NCI-H82 (cell line): ENCODE measurements at regions not wholly inside any gene's neighbourhood (a gene's known extent, or its start where the extent isn't known, plus 50 kb on each side); places are given as distances from the start of the nearest gene placed in this dataset.
A peak's percentile ranks its signal among the peaks of the same experiment; 100 is the strongest.
"Not testable (repeated sequence)": the region's sequence is repeated elsewhere in the genome, so short reads cannot be mapped to it uniquely, and the experiment has no call there.

ENCODE experiments used
- DNase-seq: peaks from one replicate; lab custom pipeline; 2025; lab: John Stamatoyannopoulos, UW

- no peak for DNase-seq
Measured at GRCh38 chr4:19039816-19040215, 1018.3 kb upstream of the LCORL start.

- DNase-seq: no peak
Measured at GRCh38 chr4:19038231-19038630, 1016.7 kb upstream of the LCORL start.

DNA sequence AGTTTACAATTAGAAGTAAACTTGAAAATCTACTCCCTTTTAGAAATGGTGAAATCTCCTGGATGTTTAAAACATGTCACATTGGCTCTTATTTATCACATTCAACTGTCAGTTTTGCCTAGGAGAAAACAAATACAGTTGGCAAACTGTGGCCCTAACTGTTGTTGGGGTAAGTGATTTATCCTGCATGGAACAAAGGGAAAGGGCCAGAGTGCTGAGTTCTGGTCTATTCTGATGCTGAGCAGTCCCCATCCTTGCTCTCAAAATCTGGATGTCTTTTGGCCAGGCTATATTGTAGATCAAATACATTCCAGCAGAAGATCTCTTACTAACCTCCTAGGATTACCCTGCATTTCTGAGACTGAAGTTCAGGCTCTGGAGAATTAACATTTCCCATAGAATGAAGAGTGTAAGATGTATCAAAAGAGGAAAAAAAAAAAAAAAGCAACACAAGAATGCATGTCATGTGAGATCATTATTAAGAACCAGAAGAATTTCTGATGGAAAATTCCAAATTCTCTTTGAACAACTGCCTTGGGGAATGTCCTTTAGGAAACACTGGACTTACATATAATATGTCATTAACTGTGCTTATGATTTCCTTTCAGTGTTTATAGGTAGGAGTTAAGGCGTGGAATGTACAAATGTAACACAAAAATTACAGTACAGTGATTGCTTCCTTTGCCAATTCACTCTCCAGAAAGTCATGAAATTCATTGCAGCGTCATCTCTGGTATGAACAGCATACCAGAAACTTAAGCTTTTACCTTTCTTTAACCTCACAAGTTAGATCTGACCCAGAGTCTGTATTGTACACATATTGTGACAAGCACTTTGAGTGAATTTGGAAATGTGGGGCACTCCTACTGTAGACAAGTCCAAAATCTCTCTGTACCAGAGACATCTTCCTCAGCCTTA is 1012.5 kb upstream of the LCORL start:
- DNase-seq: no peak

- no peak for DNase-seq
Measured at GRCh38 chr4:19030536-19030935, 1009.0 kb upstream of the LCORL start.

GRCh38 chr4:19030048-19030447 is 1008.5 kb upstream of the LCORL start:
- no peak for DNase-seq

DNA sequence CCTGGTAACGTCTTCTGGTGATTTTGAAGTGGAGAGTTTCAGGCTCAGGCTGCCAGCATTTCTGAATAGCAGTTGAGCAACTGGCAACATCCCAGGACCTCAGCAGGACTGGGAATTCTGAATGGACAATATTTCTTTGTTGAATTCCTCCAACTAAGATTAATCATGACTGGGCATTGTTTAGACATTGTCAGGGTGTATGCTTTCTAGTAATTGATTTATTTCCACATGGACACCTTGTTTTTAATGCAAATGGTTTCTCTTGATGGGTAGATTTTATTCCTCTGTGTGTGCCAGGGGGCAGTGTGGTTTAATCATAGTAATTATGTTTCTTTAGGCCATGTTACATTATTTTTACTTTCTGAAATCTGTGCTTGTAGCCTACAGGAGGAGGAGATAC is 1004.7 kb upstream of the LCORL start:
- no peak for DNase-seq

- no peak for DNase-seq
Measured at GRCh38 chr4:19025031-19025430, 1003.5 kb upstream of the LCORL start.

DNA sequence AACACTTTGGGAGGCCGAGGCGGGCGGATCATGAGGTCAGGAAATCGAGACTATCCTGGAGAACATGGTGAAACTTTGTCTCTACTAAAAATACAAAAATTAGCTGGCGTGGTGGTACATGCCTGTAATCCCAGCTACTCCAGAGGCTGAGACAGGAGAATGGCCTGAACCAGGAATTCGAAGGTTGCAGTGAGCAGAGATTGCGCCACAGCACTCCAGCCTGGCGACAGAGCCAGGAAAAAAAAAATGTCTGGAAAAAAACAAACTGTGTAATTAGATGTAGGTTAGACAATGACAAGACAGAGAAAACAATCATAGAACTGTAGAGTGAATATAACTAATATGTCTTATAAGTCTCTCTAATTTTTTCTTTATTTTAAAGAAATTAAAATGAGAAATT is 1002.5 kb upstream of the LCORL start:
- DNase-seq: no peak

DNA sequence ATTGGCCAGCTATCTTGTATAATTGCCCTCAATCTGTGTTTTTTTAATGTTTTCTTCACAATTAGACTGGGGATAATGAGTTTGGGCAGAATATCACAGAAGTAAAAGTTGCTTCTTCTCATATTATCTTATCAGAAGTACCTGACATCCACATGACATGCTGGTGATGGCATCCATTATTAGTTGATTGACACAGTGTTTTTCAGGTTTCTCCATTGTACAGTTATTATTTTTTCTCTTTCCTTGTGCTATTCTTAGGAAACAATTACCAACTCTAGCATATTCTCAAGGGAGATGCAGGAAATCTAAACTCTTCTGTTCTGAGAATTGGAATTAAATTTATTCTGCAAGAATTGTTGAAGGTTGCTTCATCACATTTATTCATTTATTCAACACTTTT is 1000.1 kb upstream of the LCORL start:
- no peak for DNase-seq

- DNase-seq: not testable (repeated sequence)
Measured at GRCh38 chr4:19016550-19016949, 995.0 kb upstream of the LCORL start.

DNA sequence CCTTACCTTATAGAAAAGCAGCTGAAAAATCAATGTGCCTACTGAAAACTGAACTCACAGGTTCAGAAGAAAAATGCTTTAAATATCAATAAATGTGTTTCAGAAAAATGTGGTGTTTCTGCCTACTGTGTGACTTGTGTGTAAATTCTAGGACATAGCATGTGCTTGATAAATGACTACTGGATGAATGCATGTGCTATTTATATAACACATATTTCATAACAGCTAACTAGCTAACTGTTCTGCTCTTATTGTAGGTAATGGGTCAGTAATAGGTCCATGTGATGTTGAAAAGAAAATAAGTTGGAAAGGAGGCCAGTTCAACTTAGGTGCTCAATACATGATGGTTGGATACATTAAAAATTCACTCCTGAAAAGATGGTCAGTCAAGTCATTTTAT is 993.0 kb upstream of the LCORL start:
- no peak for DNase-seq

GRCh38 chr4:19010761-19011160 is 989.2 kb upstream of the LCORL start:
- peak; percentile 1 for DNase-seq

DNA sequence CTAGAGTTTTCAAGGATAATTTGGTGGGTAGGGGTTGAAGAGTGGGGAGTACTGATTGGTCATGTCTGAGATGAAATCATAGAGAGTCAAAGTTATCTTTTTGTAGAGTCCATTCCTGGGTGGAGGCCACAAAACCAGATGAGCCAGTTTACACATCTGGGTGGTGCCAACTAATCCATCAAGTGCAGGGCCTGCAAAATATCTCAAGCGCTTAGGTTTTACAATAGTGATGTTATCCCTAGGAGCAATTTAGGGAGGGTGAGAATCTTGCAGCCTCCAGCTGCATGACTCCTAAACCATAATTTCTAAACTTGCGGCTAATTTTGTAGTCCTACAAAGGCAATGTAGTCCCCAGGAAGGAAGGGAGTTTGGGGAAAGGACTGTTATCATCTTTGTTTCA is 988.3 kb upstream of the LCORL start:
- no peak for DNase-seq

GRCh38 chr4:19005211-19005610 is 983.7 kb upstream of the LCORL start:
- peak; percentile 0 for DNase-seq

DNA sequence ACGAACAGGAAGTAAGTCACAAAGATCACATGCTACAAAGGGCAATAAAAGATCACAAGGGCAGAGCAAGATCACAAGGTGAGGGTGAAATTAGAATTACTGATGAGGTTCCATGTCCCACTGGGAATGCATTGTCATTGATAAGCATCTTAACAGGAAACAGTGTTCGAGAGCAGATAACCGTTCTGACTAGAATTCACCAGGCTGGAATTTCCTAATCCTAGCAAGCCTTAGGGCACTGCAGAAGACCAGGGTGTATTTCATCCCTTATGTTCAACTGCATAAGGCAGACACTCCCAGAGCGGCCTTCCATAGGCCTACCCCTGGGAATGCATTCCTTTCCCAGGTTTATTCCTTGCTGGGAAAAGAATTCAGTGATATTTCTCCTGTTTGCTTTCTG is 980.6 kb upstream of the LCORL start:
- peak; percentile 14 for DNase-seq

DNA sequence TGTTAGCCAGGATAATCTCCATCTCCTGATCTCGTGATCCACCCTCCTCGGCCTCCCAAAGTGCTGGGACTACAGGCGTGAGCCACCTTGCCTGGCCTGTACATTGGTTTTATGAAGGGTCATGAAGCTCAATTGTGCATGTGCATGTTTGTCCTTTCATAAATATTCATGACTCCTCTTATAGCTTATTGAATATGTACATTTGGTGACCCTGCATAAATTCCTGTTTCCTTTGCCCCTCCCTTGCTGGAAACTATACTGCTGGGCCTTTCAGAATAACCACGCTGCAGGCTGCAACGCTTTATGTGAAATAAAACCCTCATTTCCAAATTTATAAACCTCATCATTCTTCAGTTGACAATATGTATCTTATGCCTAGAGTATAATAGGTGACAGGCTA is 978.0 kb upstream of the LCORL start:
- no peak for DNase-seq

- DNase-seq: no peak
Measured at GRCh38 chr4:18981234-18981615, 959.7 kb upstream of the LCORL start.

DNA sequence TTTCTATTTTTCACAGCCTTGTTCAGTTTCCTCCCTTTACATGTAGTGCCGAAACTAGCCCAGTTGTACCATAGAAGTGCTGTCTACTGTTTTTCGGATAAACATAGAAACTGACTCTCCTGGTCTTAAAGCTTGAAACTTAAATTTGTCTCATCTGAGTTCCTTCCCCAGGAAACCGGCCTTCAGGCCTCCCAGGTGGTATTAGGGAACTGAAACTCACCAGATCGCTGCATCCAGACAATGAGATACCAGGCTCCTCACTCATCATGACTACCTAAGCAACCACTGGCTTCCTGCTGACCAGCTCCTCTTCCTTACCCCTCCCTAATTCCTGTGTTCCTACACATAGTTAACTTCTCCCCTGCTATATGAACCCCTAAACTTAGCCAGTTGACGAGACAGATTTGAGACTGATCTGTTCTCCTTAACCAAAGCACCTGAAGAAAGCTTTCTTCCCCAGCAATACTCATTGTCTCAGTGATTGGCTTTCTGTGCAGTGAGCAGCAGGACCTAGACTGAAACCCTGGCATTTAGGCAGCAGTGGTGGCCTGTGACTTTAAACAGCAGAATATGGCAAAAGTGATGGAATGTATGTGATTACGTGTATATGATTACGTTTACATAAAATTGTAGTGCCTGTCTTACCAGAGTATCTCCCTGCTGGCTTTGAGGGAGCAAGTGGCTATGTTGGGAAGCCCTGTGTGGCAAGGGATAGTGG is 959.1 kb upstream of the LCORL start:
- no peak for DNase-seq

- DNase-seq: no peak
Measured at GRCh38 chr4:18976884-18977283, 955.3 kb upstream of the LCORL start.

DNA sequence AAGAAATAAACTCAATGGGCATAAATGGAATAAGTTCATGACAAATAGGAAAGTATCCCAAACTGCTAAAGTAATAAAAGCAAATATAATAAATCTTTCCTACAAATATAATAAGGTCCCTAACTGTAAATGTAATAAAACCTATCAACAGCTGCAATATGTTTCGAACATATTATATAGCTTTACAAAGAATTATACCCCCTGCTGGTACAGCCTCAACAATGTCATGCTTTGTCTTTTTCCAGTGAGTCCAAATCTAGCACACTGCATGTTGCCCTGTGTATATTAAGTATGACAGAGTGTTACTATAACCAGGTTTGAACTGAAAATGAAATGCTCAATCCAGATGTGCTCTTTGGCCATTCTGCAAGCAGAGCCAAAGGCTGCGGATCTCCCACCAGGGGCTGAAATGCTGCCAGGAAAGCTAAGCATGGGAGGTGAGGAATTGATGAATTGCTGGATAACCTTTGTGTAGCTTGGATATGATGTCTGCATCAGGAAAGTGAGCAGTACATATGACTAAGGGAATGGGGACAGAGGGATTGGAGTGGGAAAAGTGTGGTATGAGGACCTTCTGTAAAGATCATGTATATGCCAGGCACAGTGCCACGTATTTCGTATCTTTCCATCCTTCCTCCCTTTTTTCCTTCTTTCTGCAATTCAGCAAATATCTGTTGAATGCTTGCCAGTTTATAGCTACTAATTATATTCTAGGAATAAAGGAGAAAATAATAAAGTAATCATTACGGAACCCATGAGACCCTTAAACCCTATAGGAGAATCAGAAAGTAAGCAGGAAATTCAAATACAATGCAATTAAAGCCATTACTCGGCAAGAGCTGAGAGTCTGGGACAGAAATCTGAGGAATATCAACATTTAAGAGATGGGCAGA is 954.6 kb upstream of the LCORL start:
- no peak for DNase-seq

GRCh38 chr4:18973296-18973695 is 951.7 kb upstream of the LCORL start:
- no peak for DNase-seq

DNA sequence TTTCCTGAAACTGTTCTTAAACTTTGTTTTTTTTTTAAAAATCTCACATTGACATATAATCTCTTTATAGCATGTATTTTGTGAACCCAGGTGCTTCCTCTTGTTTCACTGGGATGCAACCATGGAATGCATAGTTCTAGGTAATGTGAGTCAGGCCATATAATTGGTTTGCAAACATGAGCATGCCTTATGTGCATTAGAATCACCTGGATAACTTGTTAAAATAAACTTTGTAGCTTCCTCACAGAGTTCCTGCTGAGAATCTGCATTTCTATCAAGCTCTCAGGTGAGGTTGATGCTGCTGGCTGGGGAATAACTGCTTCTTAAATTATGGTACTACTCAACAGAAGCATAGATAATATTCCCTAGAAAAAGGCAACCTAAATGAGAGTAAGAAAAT is 940.3 kb upstream of the LCORL start:
- no peak for DNase-seq
